PC-3 (cell line): ENCODE measurements at regions not wholly inside any gene's neighbourhood (a gene's known extent, or its start where the extent isn't known, plus 50 kb on each side); places are given as distances from the start of the nearest gene placed in this dataset.

ENCODE experiments used
- CTCF ChIP-seq: fragments of 300-600 bp; sonication (generic); conservative IDR thresholded peaks from 2 replicates; pipeline ENCODE4 v1.5.1; 2017; ENCODE audit warnings: antibody characterized with exemption, low read depth, mild to moderate bottlenecking, low read length
- EZH2 ChIP-seq: fragments of 300-600 bp; sonication (generic); IDR thresholded peaks from one replicate; pipeline ENCODE4 v1.6.1; 2017; ENCODE audit warnings: antibody characterized with exemption, mild to moderate bottlenecking, low read length; ENCODE audit not compliant: unreplicated experiment

GRCh38 chr2:187272255-187272654, 175.8 kb downstream of the CALCRL start:
- TF ChIP-seq CTCF (no peak), EZH2 (no peak)
